B cell (primary cell): ENCODE measurements at regions not wholly inside any gene's neighbourhood (a gene's known extent, or its start where the extent isn't known, plus 50 kb on each side); places are given as distances from the start of the nearest gene placed in this dataset.

ENCODE experiments used
- ATAC-seq: fragments of 200-7000 bp; cut with Tn5 transposase; one replicate; pipeline ENCODE4 v1.10.0; 2021; ENCODE audit warnings: low read depth, mild to moderate bottlenecking, moderate number of reproducible peaks, moderate library complexity
- CTCF ChIA-PET: fragments of 350-600 bp; sonication (Branson Sonifier 250); formaldehyde crosslinking; loops from one replicate; lab custom pipeline; 2021; ENCODE audit warnings: antibody characterized with exemption, inconsistent platforms; lab: Charles Lee
- POLR2A ChIA-PET: fragments of 350-600 bp; sonication (Branson Sonifier 250); formaldehyde crosslinking; loops from one replicate; lab custom pipeline; 2021; ENCODE audit warnings: antibody characterized with exemption; lab: Charles Lee
- DNase-seq: peaks from one replicate; pipeline ENCODE4 v3.0.0; 2013
- H2AFZ ChIP-seq: 2 replicates; pipeline ENCODE4 v1.6.1; 2012; ENCODE audit warnings: mild to moderate bottlenecking, low read depth, low read length; ENCODE audit not compliant: insufficient read depth, poor library complexity, severe bottlenecking
- H3K27ac ChIP-seq, 2 donors: 1 replicate in 1 of 2; 2 replicates in 1 of 2; pipeline ENCODE4 v1.5.1; 2012 to 2013; ENCODE audit warnings: low read length in 2 of 2, mild to moderate bottlenecking in 2 of 2, moderate library complexity in 1 of 2
- H3K27me3 ChIP-seq, 4 experiments: fragments of 200-600 bp in 1 of 4; sonication (generic) in 1 of 4; replicated peaks in 1 of 4; 1 replicate in 2 of 4; 2 replicates in 2 of 4; pipeline versions ENCODE4 v1.6.1 to v1.7.0; 2013 to 2016; ENCODE audit warnings: low read length in 3 of 4, mild to moderate bottlenecking in 2 of 4, mixed read lengths in 1 of 4, moderate library complexity in 1 of 4; ENCODE audit not compliant: insufficient read depth in 4 of 4, control insufficient read depth in 3 of 4; ENCODE audit errors: control extremely low read depth in 1 of 4
- H3K36me3 ChIP-seq, 2 experiments: replicated peaks in 1 of 2; 1 replicate in 1 of 2; 2 replicates in 1 of 2; pipeline versions ENCODE4 v1.6.1 to v1.7.1; 2013; ENCODE audit warnings: low read length in 1 of 2; ENCODE audit not compliant: insufficient read depth in 2 of 2, control insufficient read depth in 1 of 2; ENCODE audit errors: control extremely low read depth in 1 of 2, extremely low read depth in 1 of 2
- H3K4me1 ChIP-seq, 2 donors: fragments of 200-600 bp in 1 of 2; sonication (generic) in 1 of 2; 1 replicate in 1 of 2; 2 replicates in 1 of 2; pipeline versions ENCODE4 v1.5.1 to v1.6.1; 2013 to 2017; ENCODE audit warnings: low read length in 2 of 2; ENCODE audit not compliant: control insufficient read depth in 2 of 2, insufficient read depth in 2 of 2
- H3K4me2 ChIP-seq: replicated peaks from 2 replicates; pipeline ENCODE3; 2012; ENCODE audit warnings: mild to moderate bottlenecking, low read depth, low read length; ENCODE audit not compliant: poor library complexity, severe bottlenecking
- H3K4me3 ChIP-seq, 5 experiments: fragments of 200-600 bp in 1 of 5; sonication (generic) in 1 of 5; 1 replicate in 3 of 5; 2 replicates in 2 of 5; pipeline versions ENCODE4 v1.5.1 to v1.7.0; 2011 to 2016; ENCODE audit warnings: low read length in 4 of 5, mild to moderate bottlenecking in 4 of 5, low read depth in 2 of 5, control low read depth in 1 of 5, moderate library complexity in 1 of 5; ENCODE audit not compliant: insufficient read depth in 1 of 5; ENCODE audit errors: control extremely low read depth in 1 of 5, extremely low read depth in 1 of 5
- H3K79me2 ChIP-seq: fragments of 200-600 bp; sonication (generic); one replicate; pipeline ENCODE4 v1.6.0; 2016; ENCODE audit warnings: low read length; ENCODE audit not compliant: control insufficient read depth, insufficient read depth
- H3K9ac ChIP-seq: fragments of 200-600 bp; sonication (generic); 2 replicates; pipeline ENCODE4 v1.6.1; 2017; ENCODE audit warnings: mild to moderate bottlenecking, low read length, moderate library complexity
- H3K9me3 ChIP-seq, 3 donors: one replicate each; pipeline versions ENCODE4 v1.6.1 to v1.7.1; 2013; ENCODE audit warnings: low read length in 2 of 3; ENCODE audit not compliant: control insufficient read depth in 2 of 3, insufficient read depth in 1 of 3; ENCODE audit errors: control extremely low read depth in 1 of 3
- H4K20me1 ChIP-seq: 2 replicates; pipeline ENCODE4 v1.6.0; 2012; ENCODE audit warnings: mild to moderate bottlenecking, low read length; ENCODE audit not compliant: insufficient read depth, control insufficient read depth, poor library complexity, severe bottlenecking
- H3K27ac Mint-ChIP-seq: one replicate; pipeline ENCODE4 v1.8.0; 2021; ENCODE audit warnings: mixed read lengths
- H3K27me3 Mint-ChIP-seq: one replicate; pipeline ENCODE4 v1.8.0; 2021; ENCODE audit warnings: mixed read lengths
- H3K4me1 Mint-ChIP-seq: one replicate; pipeline ENCODE4 v1.8.0; 2021; ENCODE audit warnings: mixed read lengths
- H3K4me3 Mint-ChIP-seq: one replicate; pipeline ENCODE4 v1.8.0; 2021; ENCODE audit warnings: mixed read lengths
- H3K9me3 Mint-ChIP-seq: one replicate; pipeline ENCODE4 v1.8.0; 2022; ENCODE audit warnings: mixed read lengths; ENCODE audit not compliant: insufficient read depth
- CTCF ChIP-seq: fragments of 200-600 bp; IDR thresholded peaks from one replicate; pipeline ENCODE4 v1.8.0; 2022; ENCODE audit warnings: antibody characterized with exemption, mild to moderate bottlenecking
- EZH2 ChIP-seq: IDR thresholded peaks from 2 replicates; pipeline ENCODE4 v1.6.1; 2012; ENCODE audit warnings: borderline replicate concordance, low read depth, mild to moderate bottlenecking, moderate library complexity, low read length; ENCODE audit not compliant: insufficient read depth, poor library complexity, severe bottlenecking
- WGBS: methylation state at CpG from one replicate; pipeline ENCODE4 v1.1.5; 2013; ENCODE audit warnings: missing lambda C conversion rate; ENCODE audit not compliant: insufficient coverage; 5-methylcytosine and 5-hydroxymethylcytosine counted together
- intact Hi-C: fragments of 100-400 bp; cut with micrococcal nuclease; formaldehyde crosslinking; loops from one replicate; pipeline ENCODE4 v1.10.0; 2022

GRCh38 chr14:71592361-71592760 is 339.9 kb upstream of the RGS6 start:
- Histone ChIP-seq H2AFZ (no peak overlapping the region), H3K9ac (no peak overlapping the region), H3K27me3 (no peaks in the 10 kb centered on the region), H3K4me3 (no peak overlapping the region), H3K79me2 (peaks cover 22% of the 10 kb centered on the region), H4K20me1 (peaks cover 14% of the 10 kb centered on the region), H3K4me2 (no peak overlapping the region), H3K36me3 (peaks cover 8 to 11% of the 10 kb centered on the region in 2 experiments), H3K27ac (no peak overlapping the region), H3K9me3 (peaks cover 0 to 3% (median 0%) of the 10 kb centered on the region in 3 donors), H3K4me1 (peaks cover 5 to 6% of the 10 kb centered on the region in 2 donors)
- DNase-seq (no peak), ATAC-seq (no peak)
- TF ChIP-seq CTCF (no peak), EZH2 (no peak)
- H3K27ac Mint-ChIP-seq = no peak overlapping the region
- peaks cover 38% of the 10 kb centered on the region for H3K4me1 Mint-ChIP-seq
- intact Hi-C loops = no loop called here
- H3K27me3 Mint-ChIP-seq = no peaks in the 10 kb centered on the region
- no peak overlapping the region for H3K4me3 Mint-ChIP-seq
- H3K9me3 Mint-ChIP-seq = no peaks in the 10 kb centered on the region
- CTCF ChIA-PET = interaction anchor here (1.1 kb wide), 1 partner anchor 37 kb away, joined by 3 read pairs; no protein-coding TSS in a partner anchor
- 100% methylated on average over 1 of the region's 2 CpGs for WGBS
- POLR2A ChIA-PET = no interaction called here

GRCh38 chr14:71593966-71594365 is 338.3 kb upstream of the RGS6 start:
- H3K27ac Mint-ChIP-seq = no peak overlapping the region
- H3K9me3 Mint-ChIP-seq = no peaks in the 10 kb centered on the region
- Histone ChIP-seq H3K9ac (no peak overlapping the region), H4K20me1 (peaks cover 9% of the 10 kb centered on the region), H3K36me3 (peaks cover 1 to 5% of the 10 kb centered on the region in 2 experiments), H3K79me2 (peaks cover 26% of the 10 kb centered on the region), H3K27ac (no peak overlapping the region), H3K4me2 (no peak overlapping the region), H3K4me1 (peaks cover 17 to 19% of the 10 kb centered on the region in 2 donors), H3K27me3 (no peaks in the 10 kb centered on the region), H3K4me3 (no peak overlapping the region), H3K9me3 (peaks cover 0 to 3% (median 0%) of the 10 kb centered on the region in 3 donors), H2AFZ (no peak overlapping the region)
- TF ChIP-seq CTCF (no peak), EZH2 (no peak)
- no peak for ATAC-seq
- no peak for DNase-seq
- no peaks in the 10 kb centered on the region for H3K27me3 Mint-ChIP-seq
- peaks cover 49% of the 10 kb centered on the region for H3K4me1 Mint-ChIP-seq
- intact Hi-C loops = no loop called here
- WGBS = 100% methylated on average over 1 of the region's 1 CpG
- CTCF ChIA-PET = no interaction called here
- POLR2A ChIA-PET = interaction anchor here (0.5 kb wide), 1 partner anchor 47 kb away, joined by 7 read pairs; no protein-coding TSS in a partner anchor
- no peak overlapping the region for H3K4me3 Mint-ChIP-seq
